ENCODE measurements at regions not wholly inside any gene's neighbourhood (a gene's known extent, or its start where the extent isn't known, plus 50 kb on each side); places are given as distances from the start of the nearest gene placed in this dataset.

GRCh38 chr10:3592424-3592823 is 192.6 kb downstream of the KLF6 start:
- no peak overlapping the region for H3K27ac Mint-ChIP-seq
- ChIA-PET CTCF (no interaction called here), POLR2A (no interaction called here)
- H3K27me3 Mint-ChIP-seq, result peaks cover 15% of the 10 kb centered on the region
- H3K9me3 Mint-ChIP-seq, result no peaks in the 10 kb centered on the region
- no peak overlapping the region for H3K4me3 Mint-ChIP-seq
- H3K4me1 Mint-ChIP-seq, result no peaks in the 10 kb centered on the region
- DNase-seq, result no peak
- H3K36me3 Mint-ChIP-seq (ENCODE audit: low read depth), result no peaks in the 10 kb centered on the region

DNA sequence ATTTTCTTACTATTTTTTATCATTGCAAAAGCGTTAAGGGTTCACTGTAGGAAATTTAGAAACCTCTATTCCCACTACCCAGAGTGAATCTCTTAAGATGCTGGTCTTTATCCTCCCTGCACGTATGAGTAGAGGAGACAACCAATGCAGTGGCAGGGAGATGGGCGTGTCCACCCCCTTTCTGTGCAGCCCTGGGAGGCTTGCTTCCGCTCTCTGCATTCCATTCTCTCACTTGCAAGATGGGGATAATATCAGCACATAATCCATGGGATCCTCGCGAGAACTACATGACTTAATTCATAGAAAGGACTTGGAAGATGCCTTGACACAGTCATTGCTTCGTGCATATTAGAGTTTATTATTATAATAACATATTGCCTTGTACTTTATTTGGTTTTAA is 196.2 kb downstream of the KLF6 start:
- POLR2A ChIA-PET, result no interaction called here
- no peak overlapping the region for H3K4me3 Mint-ChIP-seq
- no peaks in the 10 kb centered on the region for H3K36me3 Mint-ChIP-seq (ENCODE audit: low read depth)
- H3K9me3 Mint-ChIP-seq, result no peaks in the 10 kb centered on the region
- DNase-seq, result no peak
- H3K4me1 Mint-ChIP-seq, result no peaks in the 10 kb centered on the region
- peaks cover 12% of the 10 kb centered on the region for H3K27me3 Mint-ChIP-seq
- no peak overlapping the region for H3K27ac Mint-ChIP-seq
- CTCF ChIA-PET, result interaction anchor here (1.0 kb wide), 1 partner anchor 150 kb away, joined by 3 read pairs; no protein-coding TSS in a partner anchor

DNA sequence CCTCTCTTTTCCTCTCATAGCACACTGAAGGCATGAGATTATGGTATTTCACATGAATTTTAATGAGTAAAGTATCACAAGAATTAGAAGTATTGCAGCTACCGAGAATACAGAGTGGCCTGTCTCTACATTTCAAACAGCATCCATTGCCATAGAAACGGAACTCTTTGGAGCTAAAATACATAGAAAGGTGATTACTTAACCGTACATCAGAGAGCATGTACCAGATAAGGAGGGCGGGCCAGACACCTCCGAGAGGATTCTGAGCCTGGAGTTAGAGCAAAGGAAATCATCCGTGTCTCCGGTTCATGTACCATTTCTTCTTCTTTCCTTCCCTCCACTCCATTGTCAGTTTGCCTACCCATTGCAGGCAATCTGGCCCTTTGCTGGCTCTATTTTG is 196.7 kb downstream of the KLF6 start:
- H3K27me3 Mint-ChIP-seq, result peaks cover 9% of the 10 kb centered on the region
- no peaks in the 10 kb centered on the region for H3K4me1 Mint-ChIP-seq
- H3K4me3 Mint-ChIP-seq, result no peak overlapping the region
- H3K27ac Mint-ChIP-seq, result no peak overlapping the region
- DNase-seq, result no peak
- ChIA-PET CTCF (no interaction called here), POLR2A (no interaction called here)
- H3K9me3 Mint-ChIP-seq, result no peaks in the 10 kb centered on the region
- H3K36me3 Mint-ChIP-seq (ENCODE audit: low read depth), result no peaks in the 10 kb centered on the region

GRCh38 chr10:3584926-3585784 is 199.9 kb downstream of the KLF6 start:
- Mint-ChIP-seq H3K27ac (no peak overlapping the region), H3K9me3 (no peaks in the 10 kb centered on the region)
- POLR2A ChIA-PET, result no interaction called here

DNA sequence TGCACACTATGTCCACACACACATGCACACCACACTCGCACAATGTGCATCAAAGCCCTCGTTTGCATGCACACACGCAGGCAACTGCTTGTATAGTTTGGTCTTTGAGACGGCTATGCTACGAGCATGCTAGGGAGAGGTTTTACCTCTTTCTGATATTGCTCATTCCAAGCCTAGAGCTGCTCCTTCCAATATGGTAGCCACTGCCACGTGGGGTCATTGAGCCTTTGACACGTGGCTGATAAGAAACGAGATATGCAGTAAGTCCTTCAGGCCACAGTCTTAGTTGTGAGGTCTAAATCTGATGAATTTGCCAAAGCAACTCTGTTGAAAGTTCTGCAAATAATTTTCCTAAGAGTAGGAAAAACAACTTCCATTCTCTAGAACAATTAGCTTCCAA is 204.4 kb downstream of the KLF6 start:
- H3K36me3 Mint-ChIP-seq (ENCODE audit: low read depth), result no peaks in the 10 kb centered on the region
- H3K4me1 Mint-ChIP-seq, result peaks cover 7% of the 10 kb centered on the region
- H3K9me3 Mint-ChIP-seq, result no peaks in the 10 kb centered on the region
- peaks cover 8% of the 10 kb centered on the region for H3K27me3 Mint-ChIP-seq
- H3K4me3 Mint-ChIP-seq, result no peak overlapping the region
- no peak for DNase-seq
- H3K27ac Mint-ChIP-seq, result no peak overlapping the region
- ChIA-PET POLR2A (no interaction called here), CTCF (interaction anchor here (0.5 kb wide), 1 partner anchor 108 kb away, joined by 3 read pairs; no protein-coding TSS in a partner anchor)

More at GRCh38 chr10:3584926-3585784, 199.9 kb downstream of the KLF6 start:
- H3K36me3 Mint-ChIP-seq (ENCODE audit: low read depth), result no peaks in the 10 kb centered on the region
- H3K4me3 Mint-ChIP-seq, result no peak overlapping the region
- no peak for DNase-seq
- no peaks in the 10 kb centered on the region for H3K4me1 Mint-ChIP-seq
- H3K27me3 Mint-ChIP-seq, result peaks cover 8% of the 10 kb centered on the region
- CTCF ChIA-PET, result interaction anchor here (1.1 kb wide), 1 partner anchor 10 kb away, joined by 3 read pairs; no protein-coding TSS in a partner anchor

DNA sequence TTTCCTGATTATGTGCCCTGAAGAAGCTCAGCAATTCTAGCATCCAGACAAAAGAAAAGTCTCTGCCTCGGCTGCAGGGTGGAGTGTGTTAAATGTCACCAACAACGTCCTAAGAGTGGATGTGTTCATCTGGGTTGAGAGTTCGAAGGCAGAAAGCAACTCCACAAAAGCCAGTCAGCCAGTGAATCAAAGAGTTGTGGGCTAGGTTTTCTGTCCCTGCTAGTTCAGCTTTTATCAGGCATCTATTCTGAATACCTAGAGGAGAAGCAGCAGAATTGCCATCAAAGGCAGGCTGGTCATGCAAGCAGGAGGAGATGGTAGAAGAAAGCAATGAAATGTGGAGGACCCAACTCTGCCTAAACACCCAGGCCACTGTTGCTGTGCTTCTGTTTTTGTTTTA is 205.2 kb downstream of the KLF6 start:
- ChIA-PET POLR2A (no interaction called here), CTCF (no interaction called here)
- peaks cover 8% of the 10 kb centered on the region for H3K27me3 Mint-ChIP-seq
- H3K27ac Mint-ChIP-seq, result no peak overlapping the region
- H3K4me3 Mint-ChIP-seq, result no peak overlapping the region
- peaks cover 7% of the 10 kb centered on the region for H3K4me1 Mint-ChIP-seq
- no peaks in the 10 kb centered on the region for H3K36me3 Mint-ChIP-seq (ENCODE audit: low read depth)
- no peak for DNase-seq
- no peaks in the 10 kb centered on the region for H3K9me3 Mint-ChIP-seq

GRCh38 chr10:3578682-3579081 is 206.3 kb downstream of the KLF6 start:
- POLR2A ChIA-PET, result no interaction called here
- no peak overlapping the region for H3K27ac Mint-ChIP-seq
- H3K27me3 Mint-ChIP-seq, result peaks cover 5% of the 10 kb centered on the region

DNA sequence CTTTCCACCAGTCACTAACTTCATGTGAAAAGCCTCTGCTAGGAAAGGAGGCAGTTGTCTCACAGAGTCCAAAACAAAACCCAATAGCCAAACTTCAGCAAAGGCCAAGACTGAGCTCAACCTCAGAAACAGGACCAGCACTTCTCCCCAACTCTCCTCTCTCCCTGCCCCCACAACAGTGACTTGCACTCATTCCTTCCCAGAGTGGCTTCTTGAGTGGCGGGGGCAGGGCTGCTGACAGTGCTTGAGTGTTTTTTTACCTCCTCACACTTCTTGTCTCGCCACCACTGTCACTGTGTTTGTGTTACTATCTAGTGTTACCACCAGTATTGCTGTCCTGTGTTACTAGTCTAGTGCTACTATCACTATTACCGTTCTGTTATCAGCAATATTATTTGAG is 206.8 kb downstream of the KLF6 start:
- ChIA-PET CTCF (no interaction called here), POLR2A (no interaction called here)
- no peak for DNase-seq
- no peaks in the 10 kb centered on the region for H3K36me3 Mint-ChIP-seq (ENCODE audit: low read depth)
- peaks cover 5% of the 10 kb centered on the region for H3K27me3 Mint-ChIP-seq
- H3K4me1 Mint-ChIP-seq, result peaks cover 7% of the 10 kb centered on the region
- no peak overlapping the region for H3K4me3 Mint-ChIP-seq
- H3K27ac Mint-ChIP-seq, result no peak overlapping the region
- H3K9me3 Mint-ChIP-seq, result no peaks in the 10 kb centered on the region

More at GRCh38 chr10:3578682-3579081, 206.3 kb downstream of the KLF6 start:
- H3K4me1 Mint-ChIP-seq, result peaks cover 7% of the 10 kb centered on the region
- CTCF ChIA-PET, result no interaction called here
- H3K4me3 Mint-ChIP-seq, result no peak overlapping the region
- H3K9me3 Mint-ChIP-seq, result no peaks in the 10 kb centered on the region
- no peak for DNase-seq
- no peaks in the 10 kb centered on the region for H3K36me3 Mint-ChIP-seq (ENCODE audit: low read depth)

GRCh38 chr10:3574451-3574850 is 210.6 kb downstream of the KLF6 start:
- Mint-ChIP-seq H3K36me3 (ENCODE audit: low read depth) (no peaks in the 10 kb centered on the region), H3K4me1 (peaks cover under 1% of the 10 kb centered on the region), H3K27ac (no peak overlapping the region), H3K9me3 (no peaks in the 10 kb centered on the region), H3K27me3 (no peaks in the 10 kb centered on the region), H3K4me3 (no peak overlapping the region)
- CTCF ChIA-PET, result interaction anchor here (1.1 to 1.3 kb wide), 2 partner anchors 8 kb away, joined by 3 read pairs; no protein-coding TSS in a partner anchor
- DNase-seq, result no peak
- POLR2A ChIA-PET, result no interaction called here

DNA sequence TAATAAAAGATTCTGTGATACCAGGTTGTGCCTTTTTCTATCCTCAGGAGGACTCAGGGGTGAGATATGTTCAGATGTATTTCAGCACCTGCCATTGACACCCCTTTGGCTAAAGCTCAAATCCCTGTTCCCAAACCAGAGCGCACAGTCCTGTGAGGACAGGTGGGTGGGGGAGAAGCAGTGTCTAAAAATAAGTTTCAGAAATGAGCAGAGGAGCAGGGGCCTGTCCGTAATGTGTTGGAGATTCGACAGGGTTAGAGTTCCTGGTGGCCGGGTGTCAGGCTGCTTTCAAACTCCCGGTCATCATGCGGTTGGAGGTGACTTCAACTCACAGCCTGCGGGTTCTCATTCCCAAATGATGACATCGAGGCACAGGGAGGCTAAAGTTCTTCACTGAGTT is 211.5 kb downstream of the KLF6 start:
- no peaks in the 10 kb centered on the region for H3K36me3 Mint-ChIP-seq (ENCODE audit: low read depth)
- no peak overlapping the region for H3K27ac Mint-ChIP-seq
- POLR2A ChIA-PET, result no interaction called here
- H3K27me3 Mint-ChIP-seq, result no peaks in the 10 kb centered on the region
- no peak for DNase-seq
- no peak overlapping the region for H3K4me3 Mint-ChIP-seq
- H3K4me1 Mint-ChIP-seq, result peaks cover 2% of the 10 kb centered on the region
- no peaks in the 10 kb centered on the region for H3K9me3 Mint-ChIP-seq
- CTCF ChIA-PET, result no interaction called here

DNA sequence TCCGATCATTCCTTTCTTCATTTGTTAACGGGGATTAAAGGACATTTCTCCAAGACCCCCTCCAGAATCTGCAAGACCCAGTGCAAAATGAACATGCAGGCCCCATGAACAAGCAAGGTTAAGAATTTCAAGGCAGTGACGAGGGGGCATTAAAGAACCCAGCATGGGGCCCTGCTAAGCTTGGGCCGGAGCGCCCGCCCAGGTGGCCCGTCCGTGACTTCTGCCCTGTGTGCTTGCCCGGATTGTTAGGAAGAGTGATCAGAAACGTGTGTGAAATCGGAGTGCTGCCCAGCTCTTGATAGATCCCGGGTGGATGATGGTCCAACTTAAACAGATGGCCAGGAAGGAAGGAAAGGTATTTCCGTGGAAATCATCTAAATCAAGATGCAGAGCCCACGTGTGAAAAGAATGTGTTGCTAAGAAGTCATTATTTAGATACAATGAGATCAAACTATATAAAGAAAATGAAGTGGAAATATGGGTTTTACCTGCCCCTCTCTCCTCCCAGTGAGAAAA is 213.6 kb downstream of the KLF6 start:
- Mint-ChIP-seq H3K4me3 (no peak overlapping the region), H3K27me3 (no peaks in the 10 kb centered on the region), H3K36me3 (ENCODE audit: low read depth) (no peaks in the 10 kb centered on the region), H3K4me1 (peaks cover 14% of the 10 kb centered on the region), H3K27ac (no peak overlapping the region), H3K9me3 (no peaks in the 10 kb centered on the region)
- POLR2A ChIA-PET, result no interaction called here
- CTCF ChIA-PET, result no interaction called here
- DNase-seq, result no peak

DNA sequence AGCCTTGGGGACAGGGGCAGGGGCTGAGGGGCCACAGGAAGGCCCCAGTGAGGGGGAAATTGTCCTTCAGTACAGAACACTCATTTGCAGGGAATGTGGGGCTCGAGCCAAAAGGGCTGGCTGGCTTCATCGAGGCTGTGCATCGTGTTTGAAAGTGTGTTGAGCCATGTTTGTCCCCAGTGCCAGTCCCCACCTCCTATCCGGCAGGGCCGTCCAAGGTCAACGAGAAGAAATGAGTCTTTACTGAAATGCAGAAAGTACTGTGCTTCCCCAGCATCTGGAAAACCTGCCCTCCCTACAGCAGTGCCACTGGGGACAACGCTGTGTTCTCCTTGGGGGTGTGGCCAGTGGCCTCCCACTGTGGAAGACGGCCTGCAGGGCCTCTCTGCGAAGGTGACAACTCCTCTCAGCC is 214.1 kb downstream of the KLF6 start:
- Mint-ChIP-seq H3K36me3 (ENCODE audit: low read depth) (no peaks in the 10 kb centered on the region), H3K4me3 (no peak overlapping the region), H3K4me1 (peaks cover 14% of the 10 kb centered on the region), H3K27ac (no peak overlapping the region), H3K27me3 (no peaks in the 10 kb centered on the region), H3K9me3 (no peaks in the 10 kb centered on the region)
- POLR2A ChIA-PET, result no interaction called here
- CTCF ChIA-PET, result no interaction called here
- no peak for DNase-seq

DNA sequence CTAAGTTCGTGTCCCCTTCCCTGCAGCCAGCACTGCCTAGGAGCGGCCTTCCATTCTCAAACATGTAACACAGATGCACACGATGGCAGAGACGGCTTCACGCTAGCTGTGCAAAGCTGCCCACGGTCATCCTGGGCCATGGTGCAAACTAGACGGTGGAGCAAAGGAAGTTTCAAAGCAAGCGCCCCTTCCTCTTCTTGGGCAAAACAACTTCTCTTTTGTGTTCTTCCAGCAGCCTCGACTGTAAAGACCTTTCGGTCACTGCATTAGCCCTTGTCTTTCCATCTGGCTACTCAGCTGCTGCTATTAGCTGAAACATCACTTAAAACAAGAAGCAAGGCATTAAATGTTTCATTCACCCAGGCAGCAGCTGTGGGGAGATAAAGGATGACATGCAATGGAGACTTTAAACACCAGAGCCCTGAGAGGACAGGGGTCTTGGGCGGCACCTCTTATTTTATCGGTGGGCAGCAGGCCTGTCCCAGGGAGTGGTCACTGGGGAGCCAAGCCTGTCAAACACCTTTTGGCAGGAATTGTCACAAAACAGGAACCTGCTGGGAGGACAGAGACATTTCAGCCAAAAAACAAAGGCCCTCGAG is 214.8 kb downstream of the KLF6 start:
- Mint-ChIP-seq H3K27me3 (no peaks in the 10 kb centered on the region), H3K4me1 (peaks cover 14% of the 10 kb centered on the region), H3K27ac (no peak overlapping the region), H3K9me3 (peaks cover 2% of the 10 kb centered on the region), H3K4me3 (no peak overlapping the region), H3K36me3 (ENCODE audit: low read depth) (no peaks in the 10 kb centered on the region)
- DNase-seq, result no peak
- POLR2A ChIA-PET, result no interaction called here
- CTCF ChIA-PET, result no interaction called here
